Neuronal stem cell (in vitro differentiated cells): ENCODE measurements at regions not wholly inside any gene's neighbourhood (a gene's known extent, or its start where the extent isn't known, plus 50 kb on each side); places are given as distances from the start of the nearest gene placed in this dataset.

Source experiments
- DNase-seq: peaks from one replicate; pipeline ENCODE4 v3.0.0-alpha.2; 2013; ENCODE audit warnings: low spot score
- H2AFZ ChIP-seq: one replicate; pipeline ENCODE4 v1.6.1; 2013; ENCODE audit warnings: mild to moderate bottlenecking, low read length, inconsistent platforms
- H2AK5ac ChIP-seq: 2 replicates; pipeline ENCODE4 v1.6.1; 2013; ENCODE audit warnings: low read depth, mild to moderate bottlenecking, inconsistent platforms, low read length, moderate library complexity, mixed read lengths
- H2BK120ac ChIP-seq: 2 replicates; pipeline ENCODE4 v1.6.1; 2013; ENCODE audit warnings: low read depth, mild to moderate bottlenecking, inconsistent platforms, low read length, moderate library complexity, mixed read lengths
- H2BK12ac ChIP-seq: one replicate; pipeline ENCODE4 v1.6.1; 2013; ENCODE audit warnings: low read length, inconsistent platforms
- H2BK15ac ChIP-seq: 2 replicates; pipeline ENCODE4 v1.6.1; 2013; ENCODE audit warnings: mild to moderate bottlenecking, low read length, inconsistent platforms, mixed read lengths
- H2BK5ac ChIP-seq: one replicate; pipeline ENCODE4 v1.6.1; 2013; ENCODE audit warnings: inconsistent platforms, mild to moderate bottlenecking, low read length, moderate library complexity
- H3K14ac ChIP-seq: one replicate; pipeline ENCODE4 v1.6.1; 2013; ENCODE audit warnings: low read length, inconsistent platforms
- H3K18ac ChIP-seq: 2 replicates; pipeline ENCODE4 v1.6.1; 2013; ENCODE audit warnings: low read length, inconsistent platforms
- H3K23ac ChIP-seq: 2 replicates; pipeline ENCODE4 v1.6.1; 2013; ENCODE audit warnings: low read depth, mild to moderate bottlenecking, mixed read lengths, low read length, inconsistent platforms; ENCODE audit not compliant: poor library complexity
- H3K27ac ChIP-seq: replicated peaks from 3 replicates; pipeline ENCODE4 v1.5.1; 2013; ENCODE audit warnings: low read length, inconsistent platforms
- H3K27me3 ChIP-seq, 3 experiments: 2 replicates each; pipeline ENCODE4 v1.6.1; 2013; ENCODE audit warnings: low read length in 3 of 3, mild to moderate bottlenecking in 2 of 3, inconsistent platforms in 1 of 3, low read depth in 1 of 3, mixed read lengths in 1 of 3, moderate library complexity in 1 of 3; ENCODE audit not compliant: control insufficient read depth in 3 of 3, insufficient read depth in 3 of 3
- H3K36me3 ChIP-seq, 2 donors: replicated peaks in 1 of 2; 2 replicates each; pipeline ENCODE4 v1.6.1; 2013; ENCODE audit warnings: low read length in 2 of 2; ENCODE audit not compliant: control insufficient read depth in 2 of 2, insufficient read depth in 2 of 2
- H3K4ac ChIP-seq: 2 replicates; pipeline ENCODE4 v1.6.1; 2013; ENCODE audit warnings: inconsistent platforms, mild to moderate bottlenecking, low read length, moderate library complexity
- H3K4me1 ChIP-seq, 2 donors: 1 replicate in 1 of 2; 2 replicates in 1 of 2; pipeline ENCODE4 v1.6.1; 2013; ENCODE audit warnings: low read length in 2 of 2, low read depth in 1 of 2; ENCODE audit not compliant: control insufficient read depth in 2 of 2, insufficient read depth in 1 of 2
- H3K4me2 ChIP-seq: one replicate; pipeline ENCODE4 v1.6.1; 2013; ENCODE audit warnings: mild to moderate bottlenecking, low read length, inconsistent platforms; ENCODE audit not compliant: insufficient read depth, poor library complexity, severe bottlenecking
- H3K4me3 ChIP-seq, 2 donors: 2 replicates each; pipeline ENCODE4 v1.5.1; 2013; ENCODE audit warnings: low read length in 2 of 2, mild to moderate bottlenecking in 2 of 2, inconsistent platforms in 1 of 2, moderate library complexity in 1 of 2
- H3K79me1 ChIP-seq: one replicate; pipeline ENCODE4 v1.6.1; 2013; ENCODE audit warnings: low read depth, mild to moderate bottlenecking, inconsistent platforms, low read length, moderate library complexity
- H3K9ac ChIP-seq: one replicate; pipeline ENCODE4 v1.6.1; 2013; ENCODE audit warnings: mild to moderate bottlenecking, low read depth, low read length, inconsistent platforms; ENCODE audit not compliant: poor library complexity
- H3K9me3 ChIP-seq, 2 donors: replicated peaks in 1 of 2; 2 replicates each; pipeline versions ENCODE3 to v1.6.1; 2013; ENCODE audit warnings: low read length in 2 of 2, mild to moderate bottlenecking in 2 of 2, inconsistent platforms in 1 of 2, low read depth in 1 of 2, mixed read lengths in 1 of 2, moderate library complexity in 1 of 2; ENCODE audit not compliant: control insufficient read depth in 2 of 2, insufficient read depth in 1 of 2
- H4K8ac ChIP-seq: one replicate; pipeline ENCODE4 v1.6.1; 2013; ENCODE audit warnings: low read depth, mild to moderate bottlenecking, inconsistent platforms, low read length, moderate library complexity
- H4K91ac ChIP-seq: one replicate; pipeline ENCODE4 v1.6.1; 2013; ENCODE audit warnings: low read length, low read depth, mild to moderate bottlenecking, inconsistent platforms; ENCODE audit not compliant: poor library complexity
- WGBS, 2 donors: extraction: QIAGEN DNeasy Blood & Tissue Kit; methylation state at CpG; one replicate each; pipeline ENCODE4 v1.1.7; 2013; ENCODE audit warnings: missing lambda C conversion rate in 2 of 2, mixed read lengths in 1 of 2; ENCODE audit not compliant: insufficient read length in 2 of 2, insufficient replicate concordance in 1 of 2; ENCODE audit errors: extremely low coverage in 2 of 2; 5-methylcytosine and 5-hydroxymethylcytosine counted together

DNA sequence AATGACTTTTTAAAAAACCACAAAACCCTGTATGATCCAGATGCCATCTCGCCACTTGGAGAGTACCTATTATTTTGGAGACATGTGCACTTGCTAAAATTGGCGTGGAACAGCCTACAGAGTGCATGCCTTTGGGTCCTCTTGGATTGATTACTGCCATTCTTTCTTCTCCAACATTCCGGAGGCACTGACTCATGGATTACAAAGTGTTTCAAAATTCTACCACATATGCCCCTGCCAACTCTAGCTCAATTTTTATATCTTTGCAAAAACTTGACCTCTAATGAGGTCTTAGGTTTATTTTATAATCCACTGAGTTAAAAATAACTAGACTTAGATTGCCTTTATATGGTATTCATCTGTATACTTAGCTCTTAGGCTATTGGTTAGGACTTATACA is 55.8 kb upstream of the KIF5B start:
- Histone ChIP-seq H2BK5ac (no peak overlapping the region), H4K91ac (no peak overlapping the region), H2AK5ac (no peak overlapping the region), H3K9ac (no peak overlapping the region), H3K79me1 (no peaks in the 10 kb centered on the region), H3K4me3 (no peak overlapping the region), H3K23ac (no peak overlapping the region), H2BK15ac (no peak overlapping the region), H2AFZ (no peak overlapping the region), H3K14ac (no peak overlapping the region), H4K8ac (no peak overlapping the region), H3K27ac (no peak overlapping the region), H2BK120ac (no peak overlapping the region), H2BK12ac (no peak overlapping the region), H3K27me3 (no peaks in the 10 kb centered on the region), H3K36me3 (no peaks in the 10 kb centered on the region), H3K9me3 (no peaks in the 10 kb centered on the region), H3K18ac (no peak overlapping the region), H3K4ac (no peak overlapping the region), H3K4me1 (no peaks in the 10 kb centered on the region), H3K4me2 (no peak overlapping the region)
- no CpG with 5 or more reads among the region's 3 CpGs for WGBS, 2 donors
- no peak for DNase-seq

DNA sequence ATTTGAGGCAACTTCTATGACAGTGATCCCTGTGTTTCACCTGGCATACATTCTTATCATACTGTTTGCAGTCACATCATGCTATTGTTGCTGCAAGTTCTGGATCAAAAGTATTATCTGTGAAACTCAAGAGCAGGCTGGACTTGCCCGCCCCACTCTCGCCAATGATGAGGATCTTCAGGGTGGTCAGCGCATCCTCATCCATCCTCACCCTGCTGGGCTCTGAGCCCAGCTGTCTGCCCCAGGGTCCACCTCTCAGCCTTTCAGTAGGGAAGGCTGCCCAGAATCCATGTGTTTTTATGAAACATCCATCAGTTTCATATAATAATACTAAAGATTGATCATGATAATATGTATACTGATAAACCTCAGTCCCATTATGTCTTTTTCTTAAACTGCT is 55.4 kb upstream of the KIF5B start:
- no peak for DNase-seq
- Histone ChIP-seq H3K23ac (no peak overlapping the region), H3K4ac (no peak overlapping the region), H3K36me3 (no peaks in the 10 kb centered on the region), H2BK5ac (no peak overlapping the region), H4K8ac (no peak overlapping the region), H2BK15ac (no peak overlapping the region), H3K9ac (no peak overlapping the region), H3K27ac (no peak overlapping the region), H2BK12ac (no peak overlapping the region), H2BK120ac (no peak overlapping the region), H3K4me1 (no peaks in the 10 kb centered on the region), H3K79me1 (no peaks in the 10 kb centered on the region), H2AFZ (no peak overlapping the region), H3K18ac (no peak overlapping the region), H3K4me3 (no peak overlapping the region), H3K9me3 (no peaks in the 10 kb centered on the region), H3K27me3 (no peaks in the 10 kb centered on the region), H3K4me2 (no peak overlapping the region), H4K91ac (no peak overlapping the region), H2AK5ac (no peak overlapping the region), H3K14ac (no peak overlapping the region)
- no CpG with 5 or more reads among the region's 3 CpGs for WGBS, 2 donors

DNA sequence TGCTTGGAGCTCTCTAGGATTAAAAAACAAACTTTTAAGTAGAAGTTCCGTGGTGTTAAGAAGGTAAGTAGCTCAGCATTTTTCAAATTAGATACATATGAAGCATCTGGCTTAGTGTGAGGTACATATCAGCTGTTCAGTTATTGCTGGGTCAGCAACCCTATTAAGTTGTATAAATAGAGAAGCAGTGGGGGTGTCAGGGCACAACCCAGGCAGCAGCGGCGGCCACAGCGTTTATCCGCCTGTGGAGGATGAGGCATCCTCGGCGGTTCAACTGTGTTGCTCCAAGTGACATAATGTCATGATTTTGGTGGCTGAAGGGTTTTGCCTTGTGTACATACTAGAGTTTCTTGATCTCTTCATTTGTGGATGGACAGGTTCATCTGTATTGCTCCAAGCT is 54.6 kb upstream of the KIF5B start:
- no CpG with 5 or more reads among the region's 7 CpGs for WGBS, 2 donors

DNA sequence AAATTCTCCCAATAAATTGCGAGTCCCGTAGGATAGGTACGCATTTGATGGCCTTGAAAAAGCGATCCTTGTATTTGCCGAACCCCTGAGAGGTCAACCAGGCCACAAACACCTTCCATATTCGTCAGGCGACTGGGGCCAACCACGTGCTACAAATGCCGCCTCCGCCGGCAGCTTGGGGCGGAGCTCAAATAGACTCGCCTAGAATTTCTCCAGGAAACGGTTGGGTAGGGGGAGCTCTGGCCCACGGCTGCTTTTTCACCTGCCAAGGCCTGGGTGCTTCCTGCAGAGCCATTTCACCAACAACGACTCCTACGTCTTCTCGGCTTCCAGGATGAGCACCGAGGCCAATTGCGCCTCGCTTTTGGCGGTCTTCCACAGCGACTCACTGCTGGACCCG is 53.4 kb upstream of the KIF5B start:
- no peak overlapping the region for H2AFZ ChIP-seq
- H3K36me3 ChIP-seq = no peaks in the 10 kb centered on the region
- no peak overlapping the region for H2BK120ac ChIP-seq
- H2BK12ac ChIP-seq = no peak overlapping the region
- H4K91ac ChIP-seq = no peak overlapping the region
- no peak overlapping the region for H2BK15ac ChIP-seq
- no peak overlapping the region for H3K23ac ChIP-seq
- no peaks in the 10 kb centered on the region for H3K79me1 ChIP-seq
- no peak for DNase-seq
- H3K4ac ChIP-seq = no peak overlapping the region
- H3K18ac ChIP-seq = no peak overlapping the region
- WGBS, 2 donors = no CpG with 5 or more reads among the region's 24 CpGs
- no peaks in the 10 kb centered on the region for H3K27me3 ChIP-seq
- no peak overlapping the region for H3K27ac ChIP-seq
- no peak overlapping the region for H3K4me2 ChIP-seq
- no peak overlapping the region for H2BK5ac ChIP-seq
- peaks cover 0 to 2% of the 10 kb centered on the region in 2 donors for H3K4me1 ChIP-seq
- no peak overlapping the region for H3K4me3 ChIP-seq
- no peak overlapping the region for H4K8ac ChIP-seq
- H3K14ac ChIP-seq = no peak overlapping the region
- H2AK5ac ChIP-seq = no peak overlapping the region
- no peaks in the 10 kb centered on the region for H3K9me3 ChIP-seq
- no peak overlapping the region for H3K9ac ChIP-seq

More for the DNA sequence above, 54.6 kb upstream of the KIF5B start:
- no peak overlapping the region for H3K4me2 ChIP-seq
- no peak overlapping the region for H3K9ac ChIP-seq
- no peaks in the 10 kb centered on the region for H3K79me1 ChIP-seq
- no peaks in the 10 kb centered on the region for H3K4me1 ChIP-seq
- no peak overlapping the region for H2BK12ac ChIP-seq
- H3K9me3 ChIP-seq = no peaks in the 10 kb centered on the region
- no peak for DNase-seq
- H2BK5ac ChIP-seq = no peak overlapping the region
- no peak overlapping the region for H2BK120ac ChIP-seq
- H2AK5ac ChIP-seq = no peak overlapping the region
- H3K27me3 ChIP-seq = no peaks in the 10 kb centered on the region
- H2BK15ac ChIP-seq = no peak overlapping the region
- H3K36me3 ChIP-seq = no peaks in the 10 kb centered on the region
- no peak overlapping the region for H3K4me3 ChIP-seq
- H4K91ac ChIP-seq = no peak overlapping the region
- H3K4ac ChIP-seq = no peak overlapping the region
- no peak overlapping the region for H4K8ac ChIP-seq
- H2AFZ ChIP-seq = no peak overlapping the region
- no peak overlapping the region for H3K14ac ChIP-seq
- H3K18ac ChIP-seq = no peak overlapping the region
- no peak overlapping the region for H3K27ac ChIP-seq
- H3K23ac ChIP-seq = no peak overlapping the region
